Urinary bladder (tissue), 3 donors: ENCODE measurements at regions not wholly inside any gene's neighbourhood (a gene's known extent, or its start where the extent isn't known, plus 50 kb on each side); places are given as distances from the start of the nearest gene placed in this dataset.

Experiments used
- DNase-seq: peaks from one replicate; pipeline ENCODE4 v3.0.0-alpha.2; 2015; ENCODE audit errors: extremely low spot score
- H3K27ac ChIP-seq: one replicate; pipeline ENCODE4 v1.5.1; 2013; ENCODE audit warnings: low read depth, mild to moderate bottlenecking, moderate library complexity
- H3K36me3 ChIP-seq: one replicate; pipeline ENCODE4 v1.6.1; 2013; ENCODE audit warnings: mild to moderate bottlenecking, moderate library complexity; ENCODE audit not compliant: insufficient read depth
- H3K4me1 ChIP-seq: one replicate; pipeline ENCODE4 v1.6.1; 2013; ENCODE audit warnings: mild to moderate bottlenecking, moderate library complexity; ENCODE audit not compliant: insufficient read depth
- H3K4me3 ChIP-seq: one replicate; pipeline ENCODE4 v1.5.1; 2013; ENCODE audit warnings: low read depth, low read length
- WGBS: extraction: QIAGEN DNeasy Blood & Tissue Kit; methylation state at CpG from one replicate; pipeline ENCODE4 v1.1.7; 2013; 5-methylcytosine and 5-hydroxymethylcytosine counted together
- donor health status: healthy with polysubstance abuse.
- donor health status: healthy.

GRCh38 chr13:50213526-50213925, 198.3 kb downstream of the KCNRG start:
- WGBS: 77% methylated on average over 1 of the region's 1 CpG
- no peaks in the 10 kb centered on the region for H3K36me3 ChIP-seq
- no peak for DNase-seq
- H3K4me1 ChIP-seq: no peaks in the 10 kb centered on the region
- no peak overlapping the region for H3K27ac ChIP-seq
- no peak overlapping the region for H3K4me3 ChIP-seq

GRCh38 chr13:50214514-50214913, 199.3 kb downstream of the KCNRG start:
- Histone ChIP-seq H3K36me3 (no peaks in the 10 kb centered on the region), H3K4me3 (no peak overlapping the region), H3K4me1 (no peaks in the 10 kb centered on the region), H3K27ac (no peak overlapping the region)
- DNase-seq: no peak

GRCh38 chr13:50215399-50215798, 200.2 kb downstream of the KCNRG start:
- no peak for DNase-seq
- H3K4me1 ChIP-seq: no peaks in the 10 kb centered on the region
- H3K27ac ChIP-seq: no peak overlapping the region
- no peaks in the 10 kb centered on the region for H3K36me3 ChIP-seq
- no peak overlapping the region for H3K4me3 ChIP-seq

- DNase-seq: no peak
- Histone ChIP-seq H3K27ac (no peak overlapping the region), H3K36me3 (no peaks in the 10 kb centered on the region), H3K4me3 (no peak overlapping the region), H3K4me1 (no peaks in the 10 kb centered on the region)
- 93% methylated on average over 3 of the region's 3 CpGs for WGBS
Measured at GRCh38 chr13:50219743-50220142, 204.5 kb downstream of the KCNRG start.

- no peak overlapping the region for H3K4me3 ChIP-seq
- 61% methylated on average over 4 of the region's 4 CpGs for WGBS
- no peak for DNase-seq
- no peak overlapping the region for H3K27ac ChIP-seq
- no peaks in the 10 kb centered on the region for H3K4me1 ChIP-seq
- H3K36me3 ChIP-seq: no peaks in the 10 kb centered on the region
Measured at GRCh38 chr13:50220938-50221337, 205.7 kb downstream of the KCNRG start.

GRCh38 chr13:50222569-50223332, 207.5 kb downstream of the KCNRG start:
- Histone ChIP-seq H3K36me3 (no peaks in the 10 kb centered on the region), H3K27ac (no peak overlapping the region)
- DNase-seq: no peak

GRCh38 chr13:50224534-50224933, 209.3 kb downstream of the KCNRG start:
- 89% methylated on average over 4 of the region's 4 CpGs for WGBS
- no peak for DNase-seq
- Histone ChIP-seq H3K36me3 (no peaks in the 10 kb centered on the region), H3K4me1 (no peaks in the 10 kb centered on the region), H3K4me3 (no peak overlapping the region), H3K27ac (no peak overlapping the region)

More at GRCh38 chr13:50222569-50223332, 207.5 kb downstream of the KCNRG start:
- Histone ChIP-seq H3K4me3 (no peak overlapping the region), H3K4me1 (no peaks in the 10 kb centered on the region)
- 24% methylated on average over 13 of the region's 13 CpGs for WGBS

- no peak for DNase-seq
- WGBS: 87% methylated on average over 3 of the region's 3 CpGs
- Histone ChIP-seq H3K4me1 (no peaks in the 10 kb centered on the region), H3K27ac (no peak overlapping the region), H3K4me3 (no peak overlapping the region), H3K36me3 (no peaks in the 10 kb centered on the region)
Measured at GRCh38 chr13:50225193-50226155, 210.2 kb downstream of the KCNRG start.

- Histone ChIP-seq H3K27ac (no peak overlapping the region), H3K36me3 (no peaks in the 10 kb centered on the region), H3K4me1 (no peaks in the 10 kb centered on the region), H3K4me3 (no peak overlapping the region)
- DNase-seq: no peak
Measured at GRCh38 chr13:50226515-50227155, 211.4 kb downstream of the KCNRG start.

- WGBS: 92% methylated on average over 5 of the region's 5 CpGs
- Histone ChIP-seq H3K4me3 (no peak overlapping the region), H3K36me3 (no peaks in the 10 kb centered on the region), H3K27ac (no peak overlapping the region), H3K4me1 (no peaks in the 10 kb centered on the region)
- no peak for DNase-seq
Measured at GRCh38 chr13:50227361-50227760, 212.1 kb downstream of the KCNRG start.

- no peaks in the 10 kb centered on the region for H3K4me1 ChIP-seq
- 78% methylated on average over 6 of the region's 6 CpGs for WGBS
- DNase-seq: no peak
- H3K4me3 ChIP-seq: no peak overlapping the region
- no peaks in the 10 kb centered on the region for H3K36me3 ChIP-seq
- H3K27ac ChIP-seq: no peak overlapping the region
Measured at GRCh38 chr13:50228527-50228926, 213.3 kb downstream of the KCNRG start.

- no peak overlapping the region for H3K27ac ChIP-seq
- H3K4me3 ChIP-seq: no peak overlapping the region
- no peaks in the 10 kb centered on the region for H3K36me3 ChIP-seq
- WGBS: 77% methylated on average over 2 of the region's 2 CpGs
- no peaks in the 10 kb centered on the region for H3K4me1 ChIP-seq
- DNase-seq: no peak
Measured at GRCh38 chr13:50229960-50230661, 214.9 kb downstream of the KCNRG start.

GRCh38 chr13:50230662-50230978, 215.4 kb downstream of the KCNRG start:
- DNase-seq: no peak
- WGBS: 97% methylated on average over 2 of the region's 2 CpGs
- no peaks in the 10 kb centered on the region for H3K4me1 ChIP-seq
- no peak overlapping the region for H3K27ac ChIP-seq
- no peaks in the 10 kb centered on the region for H3K36me3 ChIP-seq
- H3K4me3 ChIP-seq: no peak overlapping the region
